OCI-LY7 (cell line): ENCODE measurements at regions not wholly inside any gene's neighbourhood (a gene's known extent, or its start where the extent isn't known, plus 50 kb on each side); places are given as distances from the start of the nearest gene placed in this dataset.

Experiments used
- BruUV-seq: library from RNA; stranded (reverse); fragments of 400-500 nt; replicated peaks from 2 replicates; lab custom pipeline; 2021; lab: Mats Ljungman, UMichigan
- CTCF ChIA-PET: fragments of 300-600 bp; sonication (Branson Sonifier 250); formaldehyde crosslinking; loops from one replicate; lab custom pipeline; 2022; ENCODE audit warnings: antibody characterized with exemption; ENCODE audit not compliant: unreplicated experiment; lab: Charles Lee
- POLR2A ChIA-PET: fragments of 300-600 bp; sonication (Branson Sonifier 250); formaldehyde crosslinking; loops from one replicate; lab custom pipeline; 2022; ENCODE audit warnings: antibody characterized with exemption; lab: Charles Lee
- DNase-seq: peaks from one replicate; pipeline ENCODE4 v3.0.0-alpha.2; 2015; ENCODE audit warnings: low spot score
- H2AFZ ChIP-seq: fragments of 200-600 bp; sonication (generic), shearing (Covaris generic); 2 replicates; pipeline ENCODE4 v1.6.1; 2014; ENCODE audit warnings: mild to moderate bottlenecking, antibody characterized with exemption, low read length, moderate library complexity
- H3K27ac ChIP-seq: fragments of 200-600 bp; sonication (generic); 2 replicates; pipeline ENCODE4 v1.5.1; 2014; ENCODE audit warnings: mixed run types, low read depth, mild to moderate bottlenecking, moderate library complexity, low read length, inconsistent platforms; ENCODE audit not compliant: poor library complexity, severe bottlenecking
- H3K36me3 ChIP-seq: fragments of 200-600 bp; sonication (generic); 2 replicates; pipeline ENCODE4 v1.6.1; 2014; ENCODE audit warnings: mild to moderate bottlenecking, antibody characterized with exemption, low read length, moderate library complexity, mixed read lengths; ENCODE audit not compliant: insufficient read depth
- H3K4me1 ChIP-seq: fragments of 200-600 bp; sonication (generic); 2 replicates; pipeline ENCODE4 v1.5.1; 2014; ENCODE audit warnings: mild to moderate bottlenecking, low read length; ENCODE audit not compliant: insufficient read depth, poor library complexity, severe bottlenecking
- H3K4me2 ChIP-seq: fragments of 200-600 bp; sonication (generic); 2 replicates; pipeline ENCODE4 v1.6.1; 2014; ENCODE audit warnings: mild to moderate bottlenecking, low read length
- H3K4me3 ChIP-seq: fragments of 200-600 bp; sonication (generic); 2 replicates; pipeline ENCODE4 v1.5.1; 2014; ENCODE audit warnings: mild to moderate bottlenecking, low read depth, low read length; ENCODE audit not compliant: poor library complexity, severe bottlenecking
- H3K79me2 ChIP-seq: fragments of 200-600 bp; sonication (generic); 2 replicates; pipeline ENCODE4 v1.6.1; 2016; ENCODE audit warnings: low read depth, mild to moderate bottlenecking, low read length, moderate library complexity, mixed read lengths; ENCODE audit not compliant: insufficient read depth
- H3K9me2 ChIP-seq: fragments of 200-600 bp; sonication (generic); 2 replicates; pipeline ENCODE4 v1.6.1; 2016; ENCODE audit warnings: mild to moderate bottlenecking, low read length, mixed read lengths; ENCODE audit not compliant: insufficient read depth
- H3K9me3 ChIP-seq: fragments of 200-600 bp; sonication (generic); 2 replicates; pipeline ENCODE4 v1.6.1; 2014; ENCODE audit warnings: mild to moderate bottlenecking, mixed run types, low read length, mixed read lengths
- H4K20me1 ChIP-seq: fragments of 200-600 bp; sonication (generic); 2 replicates; pipeline ENCODE4 v1.6.1; 2014; ENCODE audit warnings: mild to moderate bottlenecking, antibody characterized with exemption, low read length, moderate library complexity, mixed read lengths; ENCODE audit not compliant: insufficient read depth
- EZH2phosphoT487 ChIP-seq: fragments of 200-600 bp; sonication (generic); IDR thresholded peaks from 2 replicates; pipeline ENCODE4 v1.6.1; 2018; ENCODE audit warnings: low read depth, borderline replicate concordance, mild to moderate bottlenecking, mixed run types, antibody characterized with exemption, low read length, moderate library complexity, mixed read lengths
- intact Hi-C: fragments of 100-400 bp; cut with micrococcal nuclease; formaldehyde crosslinking; loops from one replicate; pipeline ENCODE4 v1.10.0; 2022; ENCODE audit not compliant: unreplicated experiment
- TF ChIP-seq, protein P1 (sequence below): fragments of 200-600 bp; sonication (generic); conservative IDR thresholded peaks from 2 replicates; pipeline ENCODE4 v1.5.1; 2014; ENCODE audit warnings: mild to moderate bottlenecking, antibody characterized with exemption, low read length, moderate library complexity, mixed read lengths

DNA sequence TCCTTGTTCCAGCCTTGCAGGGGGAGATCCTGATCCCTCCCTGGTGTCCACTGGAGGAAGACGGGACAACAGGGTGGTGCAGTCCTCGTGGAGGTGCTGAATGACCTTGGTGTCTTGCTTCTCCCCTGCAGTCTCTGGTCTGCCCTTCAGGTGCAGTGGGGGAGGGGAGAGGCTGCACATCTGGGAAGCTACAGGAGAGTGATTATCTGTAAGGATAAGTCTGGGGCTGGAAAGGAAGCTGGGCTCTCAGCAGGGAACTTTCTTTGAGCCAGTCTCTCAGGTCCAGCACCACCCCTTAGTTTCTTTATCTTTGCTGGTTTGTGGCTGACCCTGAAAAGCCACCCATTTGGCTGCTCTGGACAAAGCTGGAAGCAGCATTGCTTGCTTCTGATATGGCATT, 275.6 kb downstream of the CCSER2 start:
- Histone ChIP-seq H3K9me3 (no peaks in the 10 kb centered on the region), H3K27ac (no peak overlapping the region), H3K36me3 (no peaks in the 10 kb centered on the region), H4K20me1 (no peaks in the 10 kb centered on the region), H3K79me2 (no peaks in the 10 kb centered on the region), H3K4me2 (no peak overlapping the region), H3K9me2 (no peaks in the 10 kb centered on the region), H3K4me3 (no peak overlapping the region), H2AFZ (no peak overlapping the region), H3K4me1 (no peaks in the 10 kb centered on the region)
- POLR2A ChIA-PET, result interaction anchor here (1.4 kb wide), 1 partner anchor 9 kb away, joined by 3 read pairs; no protein-coding TSS in a partner anchor
- DNase-seq, result no peak
- no TSS peak for BruUV-seq
- no peak for TF ChIP-seq EZH2phosphoT487
- TF ChIP-seq, protein P1, sequence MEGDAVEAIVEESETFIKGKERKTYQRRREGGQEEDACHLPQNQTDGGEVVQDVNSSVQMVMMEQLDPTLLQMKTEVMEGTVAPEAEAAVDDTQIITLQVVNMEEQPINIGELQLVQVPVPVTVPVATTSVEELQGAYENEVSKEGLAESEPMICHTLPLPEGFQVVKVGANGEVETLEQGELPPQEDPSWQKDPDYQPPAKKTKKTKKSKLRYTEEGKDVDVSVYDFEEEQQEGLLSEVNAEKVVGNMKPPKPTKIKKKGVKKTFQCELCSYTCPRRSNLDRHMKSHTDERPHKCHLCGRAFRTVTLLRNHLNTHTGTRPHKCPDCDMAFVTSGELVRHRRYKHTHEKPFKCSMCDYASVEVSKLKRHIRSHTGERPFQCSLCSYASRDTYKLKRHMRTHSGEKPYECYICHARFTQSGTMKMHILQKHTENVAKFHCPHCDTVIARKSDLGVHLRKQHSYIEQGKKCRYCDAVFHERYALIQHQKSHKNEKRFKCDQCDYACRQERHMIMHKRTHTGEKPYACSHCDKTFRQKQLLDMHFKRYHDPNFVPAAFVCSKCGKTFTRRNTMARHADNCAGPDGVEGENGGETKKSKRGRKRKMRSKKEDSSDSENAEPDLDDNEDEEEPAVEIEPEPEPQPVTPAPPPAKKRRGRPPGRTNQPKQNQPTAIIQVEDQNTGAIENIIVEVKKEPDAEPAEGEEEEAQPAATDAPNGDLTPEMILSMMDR, result no peak
- CTCF ChIA-PET, result interaction anchor here (0.8 kb wide), 1 partner anchor 111 kb away, joined by 3 read pairs; no protein-coding TSS in a partner anchor
- intact Hi-C loops, result no loop called here

DNA sequence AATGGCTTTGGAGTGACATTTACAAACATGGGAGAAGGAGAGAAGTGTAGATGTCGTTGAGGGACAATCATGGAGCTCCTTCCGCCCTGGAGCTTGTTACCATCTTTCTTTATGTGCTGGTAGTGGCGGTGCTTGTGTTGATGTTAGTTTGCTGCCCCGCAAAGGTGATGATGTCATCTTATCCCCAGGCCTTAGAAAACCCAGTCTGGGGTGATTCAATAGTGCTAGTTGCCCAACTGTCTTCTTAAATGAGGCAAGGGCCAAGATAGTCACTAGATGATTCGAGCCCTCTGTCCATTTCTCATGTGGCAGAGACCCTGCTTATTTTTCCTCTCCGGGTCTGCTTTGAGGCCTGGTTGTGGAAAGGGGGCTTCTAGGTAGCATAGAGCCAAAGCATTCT, 277.4 kb downstream of the CCSER2 start:
- ChIA-PET POLR2A (no interaction called here), CTCF (no interaction called here)
- H4K20me1 ChIP-seq, result no peaks in the 10 kb centered on the region
- no TSS peak for BruUV-seq
- H3K9me2 ChIP-seq, result no peaks in the 10 kb centered on the region
- no peak for TF ChIP-seq EZH2phosphoT487
- TF ChIP-seq, protein P1, result no peak
- no peak overlapping the region for H3K27ac ChIP-seq
- no peaks in the 10 kb centered on the region for H3K4me1 ChIP-seq
- no peaks in the 10 kb centered on the region for H3K79me2 ChIP-seq
- no peaks in the 10 kb centered on the region for H3K36me3 ChIP-seq
- H3K9me3 ChIP-seq, result no peaks in the 10 kb centered on the region
- no peak overlapping the region for H3K4me2 ChIP-seq
- intact Hi-C loops, result no loop called here
- H3K4me3 ChIP-seq, result no peak overlapping the region
- no peak overlapping the region for H2AFZ ChIP-seq
- DNase-seq, result no peak

DNA sequence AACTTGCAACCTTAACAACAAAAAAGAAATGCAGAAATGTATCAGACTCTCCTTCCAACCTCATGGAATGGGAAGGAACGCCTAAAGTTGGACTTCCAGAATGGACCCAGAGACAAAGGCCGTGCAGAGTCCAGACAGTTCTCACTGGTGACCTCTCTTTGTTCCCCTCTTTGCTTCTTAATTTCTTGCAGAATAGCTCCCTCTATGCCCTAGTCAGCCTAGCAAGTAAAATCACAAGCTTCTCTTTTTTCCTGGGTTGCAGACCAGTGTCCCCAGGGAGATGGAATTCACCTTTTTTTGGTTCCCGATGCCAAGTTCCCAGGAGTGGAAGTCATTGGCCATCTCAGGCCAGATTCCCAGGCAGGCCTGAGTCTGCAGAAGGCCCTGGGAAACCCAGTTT, 278.0 kb downstream of the CCSER2 start:
- Histone ChIP-seq H3K4me3 (no peak overlapping the region), H3K9me2 (no peaks in the 10 kb centered on the region), H2AFZ (no peak overlapping the region), H3K4me1 (no peaks in the 10 kb centered on the region), H3K27ac (no peak overlapping the region), H4K20me1 (no peaks in the 10 kb centered on the region), H3K36me3 (no peaks in the 10 kb centered on the region), H3K79me2 (no peaks in the 10 kb centered on the region), H3K9me3 (no peaks in the 10 kb centered on the region), H3K4me2 (no peak overlapping the region)
- ChIA-PET POLR2A (no interaction called here), CTCF (no interaction called here)
- DNase-seq, result no peak
- intact Hi-C loops, result no loop called here
- no peak for TF ChIP-seq EZH2phosphoT487
- TF ChIP-seq, protein P1, result no peak
- no TSS peak for BruUV-seq
